ENCODE measurements at regions not wholly inside any gene's neighbourhood (a gene's known extent, or its start where the extent isn't known, plus 50 kb on each side); places are given as distances from the start of the nearest gene placed in this dataset.

DNA sequence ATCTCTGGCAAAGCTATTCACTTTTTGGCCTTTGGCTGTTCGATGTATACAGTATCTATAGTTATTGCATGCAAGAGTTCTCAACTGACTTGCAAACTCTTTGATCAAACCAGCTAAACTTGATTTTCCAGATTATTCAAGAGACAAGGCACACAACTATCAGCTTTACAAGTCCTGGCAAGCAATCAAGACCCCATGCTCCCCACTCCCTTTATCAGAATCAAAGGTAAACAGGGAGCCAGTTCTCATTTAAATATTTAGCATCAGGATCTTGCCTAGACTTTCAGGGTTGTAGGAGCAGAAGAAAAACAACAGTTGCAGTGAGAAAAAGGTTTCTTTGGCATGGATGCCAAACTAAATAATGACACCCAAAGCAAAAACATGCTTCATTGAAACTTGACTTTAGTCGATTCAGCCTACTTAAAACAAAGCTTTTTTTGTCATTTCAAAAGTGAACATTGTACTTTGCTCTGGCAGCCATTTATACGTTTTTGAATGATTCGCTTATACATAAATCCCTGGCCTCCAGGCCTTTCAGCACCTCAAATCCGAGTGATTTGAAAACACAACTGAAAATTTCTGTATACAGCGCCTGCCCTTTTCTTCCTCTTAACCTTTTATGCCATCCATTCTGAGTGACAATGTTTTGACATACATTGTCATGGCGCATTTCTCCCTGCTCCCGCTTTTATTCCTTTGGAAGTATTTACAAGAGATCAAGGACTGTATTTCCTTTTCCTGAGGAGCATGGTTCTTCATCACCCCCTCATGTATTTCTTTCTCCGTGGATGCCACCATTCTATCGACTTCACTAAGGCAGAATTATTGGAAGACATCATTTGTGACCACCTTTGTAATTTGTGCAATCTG, 340.8 kb downstream of the KLF5 start:
- TF ChIP-seq POLR2A (IDR thresholded peaks at IDR 0.05; ENCODE audit: low read depth) (no peak), POLR2AphosphoS5 (IDR thresholded peaks at IDR 0.05) (no peak)
- TF ChIP-seq, protein P1, sequence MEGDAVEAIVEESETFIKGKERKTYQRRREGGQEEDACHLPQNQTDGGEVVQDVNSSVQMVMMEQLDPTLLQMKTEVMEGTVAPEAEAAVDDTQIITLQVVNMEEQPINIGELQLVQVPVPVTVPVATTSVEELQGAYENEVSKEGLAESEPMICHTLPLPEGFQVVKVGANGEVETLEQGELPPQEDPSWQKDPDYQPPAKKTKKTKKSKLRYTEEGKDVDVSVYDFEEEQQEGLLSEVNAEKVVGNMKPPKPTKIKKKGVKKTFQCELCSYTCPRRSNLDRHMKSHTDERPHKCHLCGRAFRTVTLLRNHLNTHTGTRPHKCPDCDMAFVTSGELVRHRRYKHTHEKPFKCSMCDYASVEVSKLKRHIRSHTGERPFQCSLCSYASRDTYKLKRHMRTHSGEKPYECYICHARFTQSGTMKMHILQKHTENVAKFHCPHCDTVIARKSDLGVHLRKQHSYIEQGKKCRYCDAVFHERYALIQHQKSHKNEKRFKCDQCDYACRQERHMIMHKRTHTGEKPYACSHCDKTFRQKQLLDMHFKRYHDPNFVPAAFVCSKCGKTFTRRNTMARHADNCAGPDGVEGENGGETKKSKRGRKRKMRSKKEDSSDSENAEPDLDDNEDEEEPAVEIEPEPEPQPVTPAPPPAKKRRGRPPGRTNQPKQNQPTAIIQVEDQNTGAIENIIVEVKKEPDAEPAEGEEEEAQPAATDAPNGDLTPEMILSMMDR (IDR thresholded peaks at IDR 0.05), result no peak

Data from esophagus muscularis mucosa (tissue), 3 donors.